ENCODE measurements at regions not wholly inside any gene's neighbourhood (a gene's known extent, or its start where the extent isn't known, plus 50 kb on each side); places are given as distances from the start of the nearest gene placed in this dataset.

DNA sequence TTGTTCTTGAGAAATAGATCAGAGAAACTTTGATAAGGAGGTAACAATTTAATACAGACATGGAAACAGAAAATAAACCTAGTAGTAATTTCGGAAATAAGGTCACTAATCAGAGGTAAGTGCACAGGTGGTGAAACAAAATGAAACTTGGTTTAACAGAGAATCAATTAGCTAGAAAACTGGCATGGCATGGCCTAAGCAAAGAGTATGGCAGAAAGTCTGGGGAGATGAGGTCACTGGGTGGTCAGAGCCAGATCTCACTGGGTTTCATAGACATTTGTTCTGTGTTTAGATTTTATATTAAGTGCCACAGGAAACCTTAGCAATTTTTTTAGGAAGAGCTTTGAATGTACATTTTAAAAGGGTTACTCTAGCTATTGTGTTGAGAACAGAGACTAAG, 1216.0 kb upstream of the PIK3C3 start:
- no peak for DNase-seq (ENCODE audit: low read depth)
- TF ChIP-seq, protein P1, sequence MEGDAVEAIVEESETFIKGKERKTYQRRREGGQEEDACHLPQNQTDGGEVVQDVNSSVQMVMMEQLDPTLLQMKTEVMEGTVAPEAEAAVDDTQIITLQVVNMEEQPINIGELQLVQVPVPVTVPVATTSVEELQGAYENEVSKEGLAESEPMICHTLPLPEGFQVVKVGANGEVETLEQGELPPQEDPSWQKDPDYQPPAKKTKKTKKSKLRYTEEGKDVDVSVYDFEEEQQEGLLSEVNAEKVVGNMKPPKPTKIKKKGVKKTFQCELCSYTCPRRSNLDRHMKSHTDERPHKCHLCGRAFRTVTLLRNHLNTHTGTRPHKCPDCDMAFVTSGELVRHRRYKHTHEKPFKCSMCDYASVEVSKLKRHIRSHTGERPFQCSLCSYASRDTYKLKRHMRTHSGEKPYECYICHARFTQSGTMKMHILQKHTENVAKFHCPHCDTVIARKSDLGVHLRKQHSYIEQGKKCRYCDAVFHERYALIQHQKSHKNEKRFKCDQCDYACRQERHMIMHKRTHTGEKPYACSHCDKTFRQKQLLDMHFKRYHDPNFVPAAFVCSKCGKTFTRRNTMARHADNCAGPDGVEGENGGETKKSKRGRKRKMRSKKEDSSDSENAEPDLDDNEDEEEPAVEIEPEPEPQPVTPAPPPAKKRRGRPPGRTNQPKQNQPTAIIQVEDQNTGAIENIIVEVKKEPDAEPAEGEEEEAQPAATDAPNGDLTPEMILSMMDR (IDR thresholded peaks at IDR 0.05; ENCODE audit: insufficient read depth, low read length, poor library complexity, severe bottlenecking): no peak
- no peaks in the 10 kb centered on the region for H3K27me3 ChIP-seq (ENCODE audit: control insufficient read depth, insufficient read depth, low read length)

DNA sequence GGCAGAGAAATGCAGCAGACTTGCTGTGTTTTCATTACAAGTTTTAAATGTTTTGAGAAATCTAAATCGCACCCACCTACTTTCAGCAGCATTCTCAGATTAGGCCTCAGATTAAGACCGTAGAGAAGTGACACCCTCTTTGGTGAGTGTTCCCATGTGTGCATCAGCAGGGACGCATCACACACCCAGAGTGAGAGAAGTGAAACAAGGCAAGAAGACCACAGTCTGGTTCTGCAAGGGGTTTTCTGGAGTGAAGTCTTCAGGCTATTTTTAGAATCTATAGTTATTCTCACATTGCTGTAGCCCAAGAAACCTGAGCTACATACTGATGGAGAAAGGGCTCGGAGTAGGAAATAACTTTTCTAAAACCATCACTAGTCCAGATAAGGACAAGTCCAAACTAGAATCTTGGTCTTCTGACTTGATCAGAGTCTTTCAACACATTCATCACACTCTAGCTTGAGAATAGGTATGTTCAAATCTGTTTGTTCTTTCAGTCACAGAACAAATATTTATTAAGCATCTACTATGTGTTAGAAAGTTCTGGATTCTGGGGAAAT, 1216.6 kb upstream of the PIK3C3 start:
- TF ChIP-seq, protein P1 (IDR thresholded peaks at IDR 0.05; ENCODE audit: insufficient read depth, low read length, poor library complexity, severe bottlenecking): no peak
- DNase-seq (ENCODE audit: low read depth): no peak
- Histone ChIP-seq H3K36me3 (ENCODE audit: control insufficient read depth, insufficient read depth, low read length) (no peaks in the 10 kb centered on the region), H3K27me3 (ENCODE audit: control insufficient read depth, insufficient read depth, low read length) (no peaks in the 10 kb centered on the region), H3K4me3 (ENCODE audit: low read depth, low read length) (no peak overlapping the region)

More for the DNA sequence above, 1216.0 kb upstream of the PIK3C3 start:
- Histone ChIP-seq H3K36me3 (ENCODE audit: control insufficient read depth, insufficient read depth, low read length) (no peaks in the 10 kb centered on the region), H3K4me3 (ENCODE audit: low read depth, low read length) (no peak overlapping the region)

DNA sequence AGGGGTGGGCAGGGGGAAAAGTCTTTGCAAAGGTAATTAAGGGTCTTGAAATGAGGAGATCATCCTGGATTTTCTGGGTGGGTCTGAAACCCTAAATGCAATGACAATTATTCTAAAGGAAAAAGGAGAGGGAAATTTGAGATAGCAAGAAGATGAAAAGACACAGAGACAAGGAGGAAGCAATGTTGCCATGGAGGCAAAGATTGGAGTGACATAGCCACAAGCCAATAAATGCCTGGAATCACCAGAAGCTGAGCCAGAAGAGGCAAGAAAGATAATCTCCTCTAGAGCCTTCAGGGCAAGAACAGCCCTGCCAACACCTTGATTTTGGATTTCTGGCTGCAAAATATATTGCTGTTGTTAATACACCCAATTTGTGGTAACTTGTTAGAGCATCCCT, 1246.3 kb upstream of the PIK3C3 start:
- DNase-seq (ENCODE audit: low read depth): no peak
- Histone ChIP-seq H3K36me3 (ENCODE audit: control insufficient read depth, insufficient read depth, low read length) (no peaks in the 10 kb centered on the region), H3K4me3 (ENCODE audit: low read depth, low read length) (no peak overlapping the region), H3K27me3 (ENCODE audit: control insufficient read depth, insufficient read depth, low read length) (no peaks in the 10 kb centered on the region)
- TF ChIP-seq, protein P1 (IDR thresholded peaks at IDR 0.05; ENCODE audit: insufficient read depth, low read length, poor library complexity, severe bottlenecking): no peak

DNA sequence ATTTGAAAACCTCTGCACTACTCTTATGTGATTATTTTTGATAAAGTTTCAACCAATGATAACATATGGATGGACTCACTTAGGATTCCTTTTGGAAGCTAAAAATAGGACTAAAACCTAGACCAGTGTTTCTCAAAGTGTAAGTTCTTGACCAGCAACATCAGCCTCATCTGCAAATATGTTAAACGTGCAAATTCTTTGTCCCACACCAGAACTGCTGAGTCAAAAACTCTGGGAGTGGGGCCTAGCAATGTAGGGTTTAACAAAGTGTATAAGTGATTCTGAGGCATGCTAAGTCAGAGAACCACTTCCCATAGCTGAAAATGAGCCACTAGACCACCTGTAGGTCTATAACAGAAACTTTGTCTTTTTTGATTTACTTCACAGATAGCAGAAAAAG, 1247.2 kb upstream of the PIK3C3 start:
- no peaks in the 10 kb centered on the region for H3K27me3 ChIP-seq (ENCODE audit: control insufficient read depth, insufficient read depth, low read length)
- no peak for DNase-seq (ENCODE audit: low read depth)
- no peak overlapping the region for H3K4me3 ChIP-seq (ENCODE audit: low read depth, low read length)
- H3K36me3 ChIP-seq (ENCODE audit: control insufficient read depth, insufficient read depth, low read length): no peaks in the 10 kb centered on the region
- TF ChIP-seq, protein P1 (IDR thresholded peaks at IDR 0.05; ENCODE audit: insufficient read depth, low read length, poor library complexity, severe bottlenecking): no peak

DNA sequence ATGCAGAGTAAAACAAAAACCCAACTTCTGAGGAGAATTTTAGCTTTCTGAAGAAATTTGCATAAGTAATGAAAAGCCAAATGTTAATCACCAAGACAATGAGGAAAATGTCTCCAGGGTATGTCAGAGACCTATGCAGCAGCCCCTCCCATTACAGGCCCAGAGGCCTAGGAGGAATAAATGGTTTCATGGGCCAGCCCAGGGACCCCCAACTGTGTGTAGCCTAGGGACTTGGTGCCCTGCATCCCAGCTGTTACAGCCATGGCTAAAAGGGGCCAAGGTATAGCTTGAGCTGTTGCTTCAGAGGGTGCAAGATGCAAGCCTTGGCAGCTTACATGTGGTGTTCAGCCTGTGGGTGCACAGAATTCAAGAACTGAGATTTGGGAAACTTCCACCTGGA, 1256.9 kb upstream of the PIK3C3 start:
- TF ChIP-seq, protein P1 (IDR thresholded peaks at IDR 0.05; ENCODE audit: insufficient read depth, low read length, poor library complexity, severe bottlenecking): no peak
- no peaks in the 10 kb centered on the region for H3K36me3 ChIP-seq (ENCODE audit: control insufficient read depth, insufficient read depth, low read length)
- H3K27me3 ChIP-seq (ENCODE audit: control insufficient read depth, insufficient read depth, low read length): no peaks in the 10 kb centered on the region
- DNase-seq (ENCODE audit: low read depth): no peak
- no peak overlapping the region for H3K4me3 ChIP-seq (ENCODE audit: low read depth, low read length)

DNA sequence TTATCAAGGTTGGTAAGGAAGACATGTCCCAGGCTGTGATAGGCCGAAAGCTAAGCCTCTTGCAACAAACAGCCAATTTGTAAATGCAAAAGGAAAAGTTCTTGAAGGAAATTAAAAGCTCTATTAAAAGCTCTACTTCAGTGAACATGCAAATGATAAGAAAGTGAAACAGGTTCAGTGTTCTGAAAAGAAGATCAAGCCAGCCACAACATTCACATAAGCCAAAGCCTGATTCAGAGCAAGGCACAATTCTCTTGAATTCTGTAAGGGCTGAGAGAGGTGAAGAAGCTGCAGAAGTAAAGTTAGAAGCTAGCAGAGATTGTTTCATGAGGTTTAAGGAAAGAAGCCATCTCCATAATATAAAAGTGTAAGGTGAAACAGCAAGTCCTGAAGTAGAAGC, 1259.5 kb upstream of the PIK3C3 start:
- TF ChIP-seq, protein P1 (IDR thresholded peaks at IDR 0.05; ENCODE audit: insufficient read depth, low read length, poor library complexity, severe bottlenecking): no peak
- Histone ChIP-seq H3K36me3 (ENCODE audit: control insufficient read depth, insufficient read depth, low read length) (no peaks in the 10 kb centered on the region), H3K4me3 (ENCODE audit: low read depth, low read length) (no peak overlapping the region), H3K27me3 (ENCODE audit: control insufficient read depth, insufficient read depth, low read length) (no peaks in the 10 kb centered on the region)
- DNase-seq (ENCODE audit: low read depth): no peak

All from kidney epithelial cell (primary cell).